T1000 (cell line): ENCODE measurements at regions not wholly inside any gene's neighbourhood (a gene's known extent, or its start where the extent isn't known, plus 50 kb on each side); places are given as distances from the start of the nearest gene placed in this dataset.

ENCODE experiments used
- DNase-seq: peaks from one replicate; lab custom pipeline; 2025; ENCODE audit warnings: mixed read lengths; lab: John Stamatoyannopoulos, UW

DNA sequence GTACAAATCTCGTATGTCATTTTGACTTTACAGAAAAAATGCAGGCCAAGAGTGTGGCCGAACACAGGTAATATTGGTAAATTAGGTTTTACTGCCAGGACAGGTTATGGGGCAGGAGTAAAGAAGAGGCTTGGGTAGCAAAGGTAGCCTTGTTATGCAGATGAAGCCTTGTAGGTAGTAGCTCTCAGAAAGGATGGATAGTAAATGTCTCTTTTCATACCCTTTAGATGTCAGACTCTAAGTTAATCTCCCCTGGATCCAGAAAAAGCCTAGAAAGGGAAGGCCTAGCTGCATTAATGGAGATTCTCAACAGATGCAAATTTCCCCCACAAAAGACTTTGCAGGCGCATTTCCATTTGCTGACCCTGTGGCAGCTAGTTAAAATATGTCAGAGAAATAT lies 1445.1 kb upstream of the CADM2 start:
- DNase-seq = no peak

DNA sequence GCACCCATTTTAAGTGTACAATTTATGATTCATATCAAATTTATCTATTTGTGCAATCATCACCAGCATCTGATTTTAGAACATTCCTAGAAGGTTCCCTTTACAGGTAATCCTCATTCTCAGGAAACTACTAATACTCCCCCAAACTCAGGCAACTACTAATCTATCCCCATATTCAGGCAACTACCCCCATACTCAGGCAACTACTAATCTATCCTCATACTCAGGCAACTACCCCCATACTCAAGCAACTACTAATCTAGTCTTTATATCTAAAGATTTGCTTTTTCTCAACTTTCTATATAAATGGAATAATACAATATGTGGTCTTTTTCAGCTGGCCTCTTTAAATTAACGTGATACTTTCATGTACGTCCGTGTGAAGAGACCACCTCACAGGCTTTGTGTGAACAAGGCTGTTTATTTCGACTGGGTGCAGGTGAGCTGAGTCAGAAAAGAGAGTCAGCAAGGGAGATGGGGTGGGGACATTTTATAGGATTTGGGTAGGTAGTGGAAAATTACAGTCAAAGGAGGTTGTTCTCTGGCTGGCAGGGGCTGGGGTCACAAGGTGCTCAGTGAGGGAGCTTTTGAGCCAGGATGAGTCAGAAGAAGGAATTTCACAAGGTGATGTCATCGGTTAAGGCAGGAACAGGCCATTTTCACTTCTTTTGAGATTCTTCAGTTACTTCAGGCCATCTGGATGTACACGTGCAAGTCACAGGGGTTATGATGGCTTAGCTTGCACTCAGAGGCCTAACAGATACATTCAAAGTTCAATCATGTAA lies 1444.5 kb upstream of the CADM2 start:
- peak; percentile 61 for DNase-seq

GRCh38 chr3:83515123-83515522 lies 1443.7 kb upstream of the CADM2 start:
- no peak for DNase-seq

GRCh38 chr3:83523470-83524073 lies 1435.2 kb upstream of the CADM2 start:
- no peak for DNase-seq

GRCh38 chr3:83524901-83525300 lies 1433.9 kb upstream of the CADM2 start:
- no peak for DNase-seq

- no peak for DNase-seq
Measured at GRCh38 chr3:83559082-83559481, 1399.7 kb upstream of the CADM2 start.

DNA sequence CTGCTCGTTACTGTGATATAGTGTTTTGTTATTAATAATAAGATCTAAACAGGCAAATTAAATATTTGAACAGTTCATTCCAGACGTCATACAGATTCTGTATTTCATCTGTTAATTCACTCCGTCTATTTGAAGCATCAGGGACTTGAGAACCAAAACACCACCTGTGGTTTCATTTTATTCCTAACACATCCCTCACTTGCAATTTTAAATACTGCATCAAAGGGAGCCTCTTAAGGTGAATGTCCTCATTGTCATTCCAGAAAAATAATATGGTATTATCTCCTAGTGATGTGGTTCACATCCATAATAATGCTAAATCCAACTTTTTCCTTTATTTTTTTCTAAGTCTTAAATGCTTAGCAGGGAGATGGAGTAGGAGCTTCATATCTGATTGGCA lies 1390.9 kb upstream of the CADM2 start:
- DNase-seq = no peak

DNA sequence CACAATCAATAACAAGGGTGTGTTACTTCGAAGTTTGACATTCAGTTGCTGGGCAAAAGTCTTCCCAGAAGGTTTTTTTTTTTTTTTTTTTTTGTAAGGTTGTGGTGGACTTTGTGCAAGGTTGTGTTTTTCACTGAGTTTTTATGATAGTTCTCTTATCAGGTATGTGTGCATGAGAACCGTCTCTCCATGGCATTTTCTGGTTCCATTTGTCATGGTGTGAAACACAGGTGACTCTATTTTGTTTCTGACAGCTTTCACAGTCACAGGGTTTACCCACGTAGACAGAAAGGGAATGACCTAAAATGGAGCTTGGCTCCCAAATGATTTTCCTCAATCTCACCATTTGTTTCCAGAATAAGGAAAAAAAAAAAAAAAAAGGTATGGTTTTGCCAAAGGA lies 1377.2 kb upstream of the CADM2 start:
- no peak for DNase-seq

DNA sequence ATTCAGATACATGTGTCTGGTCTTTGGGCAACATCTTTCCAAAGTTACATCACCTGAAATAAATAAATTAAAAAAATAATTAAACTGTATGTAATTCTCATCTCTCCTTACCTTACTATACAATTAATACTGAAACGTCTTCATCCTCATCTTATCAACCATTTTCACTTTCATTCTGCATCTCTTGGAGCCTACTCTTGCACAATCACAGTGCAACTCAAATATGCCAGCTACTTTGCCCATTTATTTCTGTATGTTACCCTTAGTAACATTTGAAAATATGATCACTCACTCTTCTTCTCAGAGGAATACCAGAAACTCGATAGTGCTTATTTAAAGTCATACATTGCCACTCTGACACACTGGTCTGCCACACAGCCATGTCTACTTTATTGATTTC lies 1357.1 kb upstream of the CADM2 start:
- DNase-seq = no peak

DNA sequence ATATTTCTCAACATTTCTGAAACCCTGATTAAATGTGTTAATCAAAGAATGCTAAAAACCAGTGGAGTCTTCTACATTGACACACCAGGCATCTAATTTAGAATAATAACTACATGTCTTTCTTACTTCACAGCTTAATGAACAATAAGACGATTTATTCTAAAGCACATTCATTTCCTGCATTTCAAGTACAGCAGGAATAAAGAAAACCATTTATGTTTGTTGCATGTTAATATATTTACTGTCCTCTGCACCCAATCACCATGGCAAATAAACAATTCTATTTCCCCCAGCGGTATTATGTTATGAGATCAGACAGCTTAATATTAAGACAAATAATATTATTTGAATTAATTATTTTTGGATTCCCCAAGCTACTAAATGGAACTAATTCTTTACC lies 1336.3 kb upstream of the CADM2 start:
- no peak for DNase-seq

DNA sequence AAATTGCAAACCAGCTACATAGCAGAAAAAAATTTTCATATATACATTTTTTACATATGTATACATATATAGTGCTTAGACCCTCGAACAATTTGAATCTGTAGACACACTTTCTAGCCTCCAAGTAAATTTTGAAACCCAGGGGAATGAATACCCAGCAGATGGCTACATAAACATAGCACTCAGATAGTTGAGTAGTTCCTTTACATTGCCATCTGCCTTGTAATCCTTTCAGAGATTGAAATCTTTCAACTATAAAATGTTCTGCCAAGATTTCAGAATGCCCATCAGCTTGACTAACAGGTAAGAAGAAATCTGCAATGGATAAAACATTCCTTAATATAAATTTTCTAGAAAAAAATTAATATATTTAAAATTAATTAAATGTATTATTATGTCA lies 1333.5 kb upstream of the CADM2 start:
- DNase-seq = no peak

- DNase-seq = no peak
Measured at GRCh38 chr3:83628471-83628870, 1330.3 kb upstream of the CADM2 start.

- DNase-seq = no peak
Measured at GRCh38 chr3:83632526-83632925, 1326.3 kb upstream of the CADM2 start.

DNA sequence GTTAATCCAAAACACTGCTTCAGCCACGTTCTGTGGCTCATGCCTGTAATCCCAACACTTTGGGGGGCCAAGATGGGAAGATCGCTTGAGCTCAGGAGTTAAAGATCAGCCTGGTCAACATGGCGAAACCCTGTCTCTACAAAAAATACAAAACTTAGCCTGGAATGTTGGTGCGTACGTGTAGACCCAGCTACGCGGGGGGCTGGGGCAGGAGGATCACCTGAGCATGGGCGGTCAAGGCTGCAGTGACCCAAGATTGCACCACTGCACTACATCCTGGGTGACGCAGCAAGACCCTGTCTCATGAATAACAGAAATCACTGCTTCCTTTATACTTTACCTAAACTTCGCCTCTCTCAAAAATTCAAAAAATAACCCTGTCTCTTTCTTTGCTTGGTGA lies 1325.0 kb upstream of the CADM2 start:
- DNase-seq = no peak

GRCh38 chr3:83649692-83650091 lies 1309.1 kb upstream of the CADM2 start:
- no peak for DNase-seq

GRCh38 chr3:83655083-83655482 lies 1303.7 kb upstream of the CADM2 start:
- no peak for DNase-seq

DNA sequence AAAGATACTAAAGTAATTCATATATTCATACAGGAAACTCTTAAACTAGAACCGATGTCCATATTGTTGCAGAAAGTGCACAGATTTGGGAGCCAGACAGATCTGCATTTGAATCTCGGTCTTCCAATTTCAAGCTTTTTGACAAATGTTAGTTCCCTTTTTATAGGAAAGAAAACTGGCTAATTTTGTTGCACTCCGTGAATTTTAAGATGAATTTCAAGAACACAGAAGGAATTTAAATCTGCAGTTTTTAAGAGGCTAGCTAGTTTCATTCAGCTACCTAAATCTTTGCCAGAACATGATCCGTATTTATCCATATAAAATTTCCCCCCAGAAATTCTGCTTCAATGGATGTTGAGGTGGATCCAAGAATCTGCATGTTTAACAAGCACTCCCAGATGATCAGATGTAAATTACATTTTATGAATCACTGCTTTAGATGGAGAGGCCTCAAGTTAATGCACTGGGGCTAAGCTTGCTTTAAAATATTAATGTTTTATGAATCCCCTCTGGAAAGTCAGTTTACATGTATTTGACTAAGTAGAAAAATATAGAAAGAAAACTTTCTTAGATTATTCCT lies 1296.3 kb upstream of the CADM2 start:
- no peak for DNase-seq

DNA sequence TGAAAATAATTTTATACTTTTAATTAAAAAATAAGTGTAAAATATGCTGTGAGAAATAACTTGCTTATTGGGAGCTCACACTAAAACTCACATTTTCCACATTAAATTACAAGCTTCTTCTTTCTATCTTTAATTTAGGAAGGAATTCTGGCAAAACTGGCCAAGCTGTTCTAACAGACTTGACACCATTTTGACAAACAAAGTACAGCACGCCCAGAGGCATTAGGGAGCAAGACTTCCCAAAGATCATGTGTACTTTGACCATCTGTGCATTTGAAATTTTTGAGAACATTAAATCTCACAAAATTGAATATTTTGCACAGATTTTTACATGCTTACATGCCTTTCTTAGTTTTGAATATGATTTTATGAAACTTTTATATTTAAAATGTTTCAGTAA lies 1288.4 kb upstream of the CADM2 start:
- no peak for DNase-seq

- DNase-seq = no peak
Measured at GRCh38 chr3:83683937-83684598, 1274.7 kb upstream of the CADM2 start.

DNA sequence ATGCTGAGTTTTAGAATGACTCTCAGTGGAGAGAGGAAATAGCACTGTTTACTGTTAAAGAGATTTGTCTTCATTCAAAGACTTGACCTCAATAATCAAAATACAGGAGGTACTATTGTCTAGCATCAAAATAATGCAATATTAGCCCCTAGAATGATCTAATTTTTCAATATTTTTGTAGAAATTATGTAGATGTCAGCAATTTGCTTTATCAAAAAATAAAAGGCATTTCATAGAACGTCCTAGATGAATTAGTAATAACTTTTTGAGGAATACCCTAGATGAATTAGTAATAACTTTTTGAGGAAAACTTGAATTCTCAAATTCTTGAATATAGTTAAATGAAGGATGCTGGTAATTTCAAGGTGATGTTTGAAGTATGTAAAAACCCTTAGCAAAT lies 1252.1 kb upstream of the CADM2 start:
- no peak for DNase-seq

DNA sequence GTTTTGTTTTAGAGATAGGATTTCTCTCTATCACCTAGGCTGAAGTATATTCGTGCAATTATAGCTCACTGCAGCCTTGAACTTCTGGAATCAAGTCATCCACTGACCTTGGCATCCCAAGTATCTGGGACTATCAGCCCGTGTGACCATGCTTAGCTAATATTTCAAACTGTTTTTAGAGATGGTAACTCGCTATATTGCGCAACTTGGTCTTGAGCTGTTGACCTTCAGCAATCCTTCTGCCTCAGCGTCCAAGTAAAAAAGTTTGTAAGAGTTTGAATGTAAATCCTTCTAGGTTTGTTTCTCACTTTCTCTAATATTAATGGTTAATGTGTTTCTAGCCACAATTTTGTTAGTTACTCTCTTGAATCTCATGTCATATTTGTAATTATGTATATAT lies 1243.5 kb upstream of the CADM2 start:
- DNase-seq = no peak

DNA sequence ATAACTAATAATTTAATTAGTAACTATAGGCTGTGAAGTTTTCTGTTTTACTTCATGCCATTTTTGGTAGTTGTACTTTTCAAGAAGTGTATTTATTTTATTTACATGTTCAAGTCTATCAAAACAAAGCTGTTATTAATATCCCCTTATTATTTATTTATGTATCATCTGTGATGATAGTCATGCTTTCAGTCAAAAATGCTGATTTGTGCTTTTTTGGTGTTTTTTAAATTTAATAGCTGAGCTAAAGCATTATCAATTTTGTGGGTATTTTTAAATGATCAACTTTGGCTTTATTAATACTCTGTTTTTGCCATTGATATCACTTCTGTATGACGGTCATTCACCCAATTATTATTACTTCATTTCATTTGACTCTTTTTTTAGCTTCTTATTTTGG lies 1229.2 kb upstream of the CADM2 start:
- no peak for DNase-seq

DNA sequence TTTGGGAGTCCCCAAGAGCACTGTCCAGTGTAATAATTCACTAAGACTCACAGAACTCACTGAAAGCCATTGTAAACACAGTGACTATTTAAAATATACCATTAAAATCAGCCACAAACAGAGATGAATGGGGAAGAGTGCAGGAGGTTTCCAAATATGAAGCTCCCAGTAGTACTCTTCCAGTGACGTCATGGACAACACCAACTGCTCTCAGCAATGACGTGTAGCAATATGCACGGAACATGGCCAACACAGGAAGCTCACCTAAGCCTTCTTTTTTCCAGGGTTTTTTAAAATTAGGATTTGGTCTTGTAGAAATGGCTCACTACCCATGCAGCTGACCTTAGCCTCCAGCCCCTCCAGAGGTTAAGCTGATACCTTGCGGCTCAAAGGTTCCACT lies 1224.1 kb upstream of the CADM2 start:
- DNase-seq = no peak
